ENCODE measurements at regions not wholly inside any gene's neighbourhood (a gene's known extent, or its start where the extent isn't known, plus 50 kb on each side); places are given as distances from the start of the nearest gene placed in this dataset.

- no peak for TF ChIP-seq CTCF (IDR thresholded peaks at IDR 0.05)
- no peak for TF ChIP-seq REST (IDR thresholded peaks at IDR 0.05; ENCODE audit: insufficient read depth in 1 of 2, low read depth in 2 of 2, low read length in 1 of 2)
These were observed 131.8 kb upstream of the PITX2 start for GRCh38 chr4:110754716-110755115.
